CD8-positive, alpha-beta memory T cell (primary cell): ENCODE measurements at regions not wholly inside any gene's neighbourhood (a gene's known extent, or its start where the extent isn't known, plus 50 kb on each side); places are given as distances from the start of the nearest gene placed in this dataset.

ENCODE experiments used
- CTCF ChIA-PET: fragments of 350-600 bp; sonication (Branson Sonifier 250); formaldehyde crosslinking; loops from one replicate; lab custom pipeline; 2021; ENCODE audit warnings: antibody characterized with exemption; lab: Charles Lee
- POLR2A ChIA-PET: fragments of 350-600 bp; sonication (Branson Sonifier 250); formaldehyde crosslinking; loops from one replicate; lab custom pipeline; 2021; ENCODE audit warnings: antibody characterized with exemption; lab: Charles Lee
- DNase-seq, 5 donors: peaks; one replicate each; pipeline versions ENCODE4 v3.0.0 to v3.0.0-alpha.2; 2020 to 2022; ENCODE audit warnings: mixed read lengths in 1 of 5
- H3K27ac ChIP-seq: one replicate; pipeline ENCODE4 v1.7.0; 2013; ENCODE audit warnings: low read depth, mild to moderate bottlenecking, low read length, moderate library complexity
- H3K27me3 ChIP-seq: 2 replicates; pipeline ENCODE4 v1.7.0; 2013; ENCODE audit warnings: low read length, mild to moderate bottlenecking; ENCODE audit not compliant: insufficient read depth, poor library complexity, severe bottlenecking
- H3K36me3 ChIP-seq: 2 replicates; pipeline ENCODE4 v1.7.0; 2013; ENCODE audit warnings: mild to moderate bottlenecking, low read length, moderate library complexity; ENCODE audit not compliant: insufficient read depth
- H3K4me1 ChIP-seq: 2 replicates; pipeline ENCODE4 v1.7.0; 2013; ENCODE audit warnings: mild to moderate bottlenecking, low read length, moderate library complexity; ENCODE audit not compliant: insufficient read depth
- H3K4me3 ChIP-seq: 2 replicates; pipeline ENCODE4 v1.7.0; 2013; ENCODE audit warnings: mild to moderate bottlenecking, low read length
- H3K9me3 ChIP-seq: 2 replicates; pipeline ENCODE4 v1.7.0; 2013; ENCODE audit warnings: mild to moderate bottlenecking, low read length
- H3K27ac Mint-ChIP-seq, 8 donors: one replicate each; pipeline ENCODE4 v1.8.0; 2020 to 2021; ENCODE audit warnings: mixed read lengths in 8 of 8, mild to moderate bottlenecking in 6 of 8, inconsistent platforms in 3 of 8, moderate library complexity in 3 of 8
- H3K27me3 Mint-ChIP-seq, 2 donors: one replicate each; pipeline ENCODE4 v1.8.0; 2020 to 2021; ENCODE audit warnings: mixed read lengths in 2 of 2, mild to moderate bottlenecking in 1 of 2, moderate library complexity in 1 of 2
- H3K36me3 Mint-ChIP-seq, 3 donors: one replicate each; pipeline ENCODE4 v1.8.0; 2020 to 2021; ENCODE audit warnings: mixed read lengths in 3 of 3, inconsistent platforms in 1 of 3, mild to moderate bottlenecking in 1 of 3
- H3K4me1 Mint-ChIP-seq, 3 donors: one replicate each; pipeline ENCODE4 v1.8.0; 2020 to 2021; ENCODE audit warnings: mixed read lengths in 3 of 3, inconsistent platforms in 1 of 3, mild to moderate bottlenecking in 1 of 3
- H3K4me3 Mint-ChIP-seq, 7 donors: one replicate each; pipeline ENCODE4 v1.8.0; 2020 to 2021; ENCODE audit warnings: mixed read lengths in 7 of 7, mild to moderate bottlenecking in 6 of 7, moderate library complexity in 4 of 7, inconsistent platforms in 2 of 7
- H3K9me3 Mint-ChIP-seq, 5 donors: one replicate each; pipeline ENCODE4 v1.8.0; 2020 to 2022; ENCODE audit warnings: mixed read lengths in 5 of 5, mild to moderate bottlenecking in 3 of 5, moderate library complexity in 2 of 5, inconsistent platforms in 1 of 5

DNA sequence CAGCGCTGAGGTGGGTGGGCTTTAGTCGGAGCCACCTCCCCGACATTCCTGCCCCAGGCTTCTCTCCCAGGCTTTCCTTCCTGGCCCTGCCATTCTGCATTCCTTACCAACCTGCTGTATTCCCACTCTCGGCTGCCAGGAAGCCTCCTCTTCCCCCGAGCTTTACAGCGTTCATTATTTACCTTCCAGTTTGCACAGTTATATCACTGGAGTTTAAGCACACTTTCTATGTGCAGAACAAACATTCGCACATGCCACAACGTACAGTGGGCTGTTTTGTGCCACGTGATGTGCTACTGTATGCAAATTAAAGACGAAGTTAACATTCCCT is 246.3 kb downstream of the SOX11 start:
- no peaks in the 10 kb centered on the region for H3K36me3 ChIP-seq
- Mint-ChIP-seq H3K9me3 (peaks cover 6 to 16% (median 12%) of the 10 kb centered on the region in 5 donors), H3K27ac (no peak overlapping the region), H3K4me3 (no peak overlapping the region), H3K4me1 (no peaks in the 10 kb centered on the region), H3K36me3 (no peaks in the 10 kb centered on the region), H3K27me3 (peaks cover 0 to 2% of the 10 kb centered on the region in 2 donors)
- H3K4me1 ChIP-seq = no peaks in the 10 kb centered on the region
- CTCF ChIA-PET = no interaction called here
- H3K27ac ChIP-seq = no peak overlapping the region
- H3K27me3 ChIP-seq = no peaks in the 10 kb centered on the region
- POLR2A ChIA-PET = no interaction called here
- H3K4me3 ChIP-seq = no peak overlapping the region
- DNase-seq = no peak
- H3K9me3 ChIP-seq = no peaks in the 10 kb centered on the region

DNA sequence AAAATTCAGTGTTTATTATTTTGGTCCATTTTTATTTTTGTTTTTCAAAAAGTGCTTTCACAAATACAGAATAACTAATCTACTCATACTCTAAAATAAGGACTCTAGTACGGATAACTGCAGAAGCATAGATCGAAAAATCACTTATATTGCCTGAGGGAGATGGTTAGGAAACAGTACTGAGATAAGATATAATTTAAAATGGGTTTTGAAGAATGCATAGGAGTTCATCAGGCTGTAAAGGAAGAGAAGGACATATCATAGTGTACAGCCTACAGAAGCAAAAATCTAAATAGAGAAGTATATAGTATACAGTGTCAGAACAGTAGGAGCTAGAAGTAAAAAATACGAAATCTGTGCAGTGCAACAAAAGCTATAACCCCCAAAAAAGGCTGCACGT is 247.4 kb downstream of the SOX11 start:
- Histone ChIP-seq H3K27ac (no peak overlapping the region), H3K4me1 (no peaks in the 10 kb centered on the region), H3K9me3 (no peaks in the 10 kb centered on the region), H3K4me3 (no peak overlapping the region), H3K36me3 (no peaks in the 10 kb centered on the region), H3K27me3 (no peaks in the 10 kb centered on the region)
- Mint-ChIP-seq H3K27ac (no peak overlapping the region), H3K4me3 (no peak overlapping the region), H3K36me3 (no peaks in the 10 kb centered on the region), H3K4me1 (no peaks in the 10 kb centered on the region), H3K27me3 (no peaks in the 10 kb centered on the region), H3K9me3 (peaks cover 6 to 16% (median 10%) of the 10 kb centered on the region in 5 donors)
- CTCF ChIA-PET = no interaction called here
- no peak for DNase-seq
- POLR2A ChIA-PET = no interaction called here

DNA sequence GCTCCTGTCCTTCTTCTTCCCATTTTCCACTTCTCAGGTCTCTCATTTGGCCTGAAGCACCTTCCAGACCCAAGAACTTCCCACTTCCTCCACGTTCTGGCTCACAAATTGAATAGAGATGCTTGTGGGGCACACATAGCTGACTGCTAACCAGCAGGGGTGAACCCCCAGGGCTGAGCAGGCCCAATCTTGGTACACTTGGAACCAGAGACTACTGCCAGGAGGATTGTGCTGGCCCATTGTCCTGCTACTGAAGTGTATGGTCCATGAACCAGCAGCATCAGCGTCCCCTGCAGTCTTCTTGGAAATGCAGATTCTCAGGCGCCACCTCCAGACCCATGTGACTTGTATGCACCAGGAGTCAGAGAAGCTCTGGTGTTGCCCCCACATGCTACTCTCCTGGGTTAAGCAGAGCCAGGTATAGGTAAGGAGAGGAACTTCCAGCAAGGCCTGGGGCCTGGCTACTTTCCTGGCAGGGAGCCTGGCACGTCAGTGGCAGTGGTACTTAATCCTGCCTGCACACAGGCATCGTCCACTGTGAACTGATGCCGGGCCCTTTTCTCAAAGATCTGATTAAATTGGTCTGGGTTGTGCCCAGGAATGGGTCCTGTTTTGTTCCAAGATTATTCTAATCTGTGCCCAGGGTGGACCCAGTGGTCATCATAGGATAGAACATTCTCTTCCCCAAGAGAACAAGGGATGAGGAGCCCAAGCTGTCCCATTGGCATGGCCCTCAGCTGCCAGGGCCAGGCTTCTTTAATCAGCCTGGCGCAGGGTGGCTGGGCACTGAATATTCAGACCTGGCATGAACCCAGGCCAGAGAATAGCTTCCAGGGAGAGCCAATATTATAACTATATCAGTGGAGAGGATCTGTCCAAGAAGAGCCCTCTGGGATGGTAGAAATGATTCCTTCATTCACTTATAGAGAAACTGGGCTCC is 248.7 kb downstream of the SOX11 start:
- Mint-ChIP-seq H3K27me3 (peaks cover 0 to 2% of the 10 kb centered on the region in 2 donors), H3K36me3 (no peaks in the 10 kb centered on the region), H3K9me3 (peaks cover 6 to 16% (median 9%) of the 10 kb centered on the region in 5 donors), H3K27ac (no peak overlapping the region), H3K4me3 (no peak overlapping the region), H3K4me1 (no peaks in the 10 kb centered on the region)
- Histone ChIP-seq H3K4me3 (no peak overlapping the region), H3K27ac (no peak overlapping the region), H3K27me3 (no peaks in the 10 kb centered on the region), H3K4me1 (no peaks in the 10 kb centered on the region), H3K9me3 (no peaks in the 10 kb centered on the region), H3K36me3 (no peaks in the 10 kb centered on the region)
- POLR2A ChIA-PET = no interaction called here
- no peak for DNase-seq
- CTCF ChIA-PET = no interaction called here

DNA sequence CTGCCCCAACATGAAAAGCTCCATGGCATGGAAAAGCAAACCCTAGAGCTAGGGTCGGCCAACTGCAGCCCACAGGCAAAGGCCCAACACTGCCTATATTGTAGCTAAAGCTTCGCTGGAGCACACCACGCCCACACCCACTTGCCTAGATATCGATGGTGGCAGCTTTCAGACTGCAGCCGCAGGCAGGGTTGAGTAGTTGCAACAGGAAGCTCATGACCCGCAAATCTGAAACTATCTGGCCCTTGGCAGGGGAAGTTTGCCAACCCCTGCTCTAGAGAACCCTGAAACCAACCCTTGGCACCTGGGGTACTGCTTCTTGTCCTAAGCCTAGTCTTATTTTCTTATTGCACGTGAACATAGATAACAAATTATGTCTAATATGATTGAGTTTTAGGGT is 250.0 kb downstream of the SOX11 start:
- no peak for DNase-seq
- Histone ChIP-seq H3K36me3 (no peaks in the 10 kb centered on the region), H3K4me1 (no peaks in the 10 kb centered on the region), H3K27me3 (no peaks in the 10 kb centered on the region), H3K4me3 (no peak overlapping the region), H3K27ac (no peak overlapping the region), H3K9me3 (no peaks in the 10 kb centered on the region)
- ChIA-PET POLR2A (no interaction called here), CTCF (no interaction called here)
- Mint-ChIP-seq H3K27ac (no peak overlapping the region), H3K27me3 (peaks cover 0 to 2% of the 10 kb centered on the region in 2 donors), H3K36me3 (no peaks in the 10 kb centered on the region), H3K4me3 (no peak overlapping the region), H3K4me1 (no peaks in the 10 kb centered on the region), H3K9me3 (peaks cover 2 to 11% (median 6%) of the 10 kb centered on the region in 5 donors)

DNA sequence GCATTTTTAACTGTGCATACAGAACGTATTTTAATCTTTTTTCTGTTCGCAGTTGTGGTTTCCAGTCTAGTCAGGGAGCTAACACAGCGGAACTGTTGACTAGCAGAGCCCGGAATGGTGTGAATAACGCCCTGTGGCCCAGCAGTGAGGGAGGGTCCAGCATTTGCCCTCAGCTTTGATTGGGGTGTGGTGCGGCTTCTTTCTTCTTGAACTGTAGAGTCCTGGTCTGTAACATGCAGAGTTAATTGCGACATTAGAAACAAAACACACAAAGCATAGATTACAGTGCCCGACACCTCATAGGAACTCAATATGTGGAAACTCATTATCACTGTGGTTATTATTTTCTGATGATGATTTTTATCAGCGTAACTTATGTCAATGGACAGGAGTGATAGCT is 253.6 kb downstream of the SOX11 start:
- ChIA-PET POLR2A (no interaction called here), CTCF (no interaction called here)
- H3K27ac ChIP-seq = no peak overlapping the region
- peaks cover 0 to 2% of the 10 kb centered on the region in 2 donors for H3K27me3 Mint-ChIP-seq
- no peaks in the 10 kb centered on the region for H3K27me3 ChIP-seq
- no peaks in the 10 kb centered on the region for H3K36me3 ChIP-seq
- H3K36me3 Mint-ChIP-seq = no peaks in the 10 kb centered on the region
- H3K4me3 Mint-ChIP-seq = no peak overlapping the region
- no peaks in the 10 kb centered on the region for H3K9me3 ChIP-seq
- H3K4me1 ChIP-seq = no peaks in the 10 kb centered on the region
- no peak for DNase-seq
- H3K27ac Mint-ChIP-seq = no peak overlapping the region
- no peaks in the 10 kb centered on the region for H3K4me1 Mint-ChIP-seq
- no peak overlapping the region for H3K4me3 ChIP-seq
- peaks cover 0 to 13% (median 3%) of the 10 kb centered on the region in 5 donors for H3K9me3 Mint-ChIP-seq

DNA sequence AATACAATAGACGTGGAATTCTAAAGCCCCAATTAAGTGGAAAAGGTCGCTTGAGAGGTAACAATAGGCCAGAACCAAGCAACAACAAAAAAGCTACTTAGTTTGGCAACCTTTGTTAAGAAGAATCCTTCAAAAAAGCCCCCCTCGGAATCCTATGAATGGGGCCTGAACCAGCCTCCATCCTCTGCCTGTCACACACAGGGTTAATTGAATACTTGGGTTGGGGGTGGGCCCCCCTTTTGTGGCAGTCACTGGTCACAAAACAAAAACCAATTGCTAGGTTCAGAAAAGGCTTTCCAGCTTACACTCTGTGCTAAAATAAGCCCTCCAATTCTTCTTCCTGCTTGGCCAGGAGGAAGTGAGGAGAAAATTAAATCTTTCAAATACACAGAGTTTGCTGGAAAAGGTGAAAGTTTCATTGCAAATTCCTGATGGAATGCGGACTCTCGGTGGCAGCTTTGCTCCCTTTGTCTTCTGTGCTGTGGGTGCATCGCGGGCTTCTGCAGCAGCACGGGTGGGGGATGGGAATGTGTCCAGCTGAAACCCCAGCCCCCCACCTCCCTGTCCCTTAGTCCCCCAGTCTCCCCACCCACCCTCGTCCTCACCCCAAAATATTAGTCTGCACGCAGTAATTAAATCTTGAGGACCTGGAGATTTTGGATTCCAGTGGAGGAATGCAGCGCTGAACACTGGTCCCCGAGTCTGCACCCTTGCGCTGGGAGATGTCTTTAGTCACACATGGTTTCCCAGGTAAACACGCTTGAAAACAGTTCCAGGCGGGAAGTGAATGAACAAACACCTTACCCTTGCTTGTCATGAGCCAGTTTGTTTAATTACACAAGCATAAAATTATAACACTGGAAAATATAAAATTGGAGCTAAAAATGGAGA is 254.3 kb downstream of the SOX11 start:
- no peaks in the 10 kb centered on the region for H3K9me3 ChIP-seq
- Mint-ChIP-seq H3K27me3 (peaks cover 0 to 2% of the 10 kb centered on the region in 2 donors), H3K4me3 (no peak overlapping the region), H3K4me1 (no peaks in the 10 kb centered on the region), H3K27ac (no peak overlapping the region), H3K9me3 (peaks cover 0 to 10% (median 3%) of the 10 kb centered on the region in 5 donors), H3K36me3 (no peaks in the 10 kb centered on the region)
- H3K4me3 ChIP-seq = no peak overlapping the region
- DNase-seq = no peak
- no peaks in the 10 kb centered on the region for H3K4me1 ChIP-seq
- H3K36me3 ChIP-seq = no peaks in the 10 kb centered on the region
- H3K27ac ChIP-seq = no peak overlapping the region
- ChIA-PET POLR2A (no interaction called here), CTCF (no interaction called here)
- H3K27me3 ChIP-seq = no peaks in the 10 kb centered on the region

DNA sequence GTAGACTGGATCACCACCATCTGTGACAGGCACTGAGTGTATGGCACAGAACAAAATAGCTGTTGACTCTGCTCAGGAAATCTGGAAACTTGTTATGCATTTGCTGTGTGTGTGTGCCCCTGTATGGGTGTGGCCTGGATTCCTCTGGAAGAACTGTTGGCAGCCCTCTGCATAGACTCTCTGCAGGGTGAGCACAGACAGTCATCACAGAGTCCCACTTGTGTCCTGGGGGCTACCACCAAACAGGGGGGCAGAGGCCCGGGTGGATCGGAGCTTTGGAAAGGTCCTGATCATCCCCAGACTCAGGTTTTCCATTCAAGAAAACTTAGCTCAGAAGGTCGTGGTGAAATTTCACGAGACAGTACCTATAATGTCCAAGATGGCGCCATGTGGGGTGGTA is 258.6 kb downstream of the SOX11 start:
- peaks cover 0 to 12% (median 8%) of the 10 kb centered on the region in 5 donors for H3K9me3 Mint-ChIP-seq
- H3K27me3 Mint-ChIP-seq = no peaks in the 10 kb centered on the region
- H3K4me3 Mint-ChIP-seq = no peak overlapping the region
- H3K27ac Mint-ChIP-seq = no peak overlapping the region
- POLR2A ChIA-PET = no interaction called here
- Histone ChIP-seq H3K36me3 (no peaks in the 10 kb centered on the region), H3K27ac (no peak overlapping the region), H3K4me1 (no peaks in the 10 kb centered on the region), H3K9me3 (no peaks in the 10 kb centered on the region), H3K27me3 (no peaks in the 10 kb centered on the region), H3K4me3 (no peak overlapping the region)
- H3K36me3 Mint-ChIP-seq = no peaks in the 10 kb centered on the region
- no peaks in the 10 kb centered on the region for H3K4me1 Mint-ChIP-seq
- CTCF ChIA-PET = no interaction called here
- no peak for DNase-seq

DNA sequence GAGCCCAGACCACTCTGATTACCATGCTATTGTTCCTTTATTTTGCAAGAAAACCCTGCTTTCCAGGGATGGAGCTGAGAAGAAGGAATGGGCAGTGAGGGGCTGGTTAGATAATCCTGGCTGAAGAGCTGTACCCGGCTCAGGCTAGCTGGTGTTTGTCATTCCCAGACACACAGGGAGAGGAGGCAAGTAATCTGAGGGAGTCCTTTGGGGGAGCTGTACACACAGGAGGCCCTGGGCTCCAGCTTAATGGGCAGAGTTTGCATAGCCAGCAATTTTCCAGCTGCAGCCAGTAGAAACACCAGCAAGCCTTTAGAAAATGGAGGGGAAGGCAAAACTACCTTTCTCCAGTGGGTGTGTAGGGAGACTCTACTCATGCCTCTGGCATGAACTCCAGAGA is 259.3 kb downstream of the SOX11 start:
- Mint-ChIP-seq H3K4me3 (no peak overlapping the region), H3K9me3 (peaks cover 0 to 14% (median 8%) of the 10 kb centered on the region in 5 donors), H3K27me3 (no peaks in the 10 kb centered on the region), H3K36me3 (no peaks in the 10 kb centered on the region), H3K4me1 (no peaks in the 10 kb centered on the region), H3K27ac (no peak overlapping the region)
- POLR2A ChIA-PET = no interaction called here
- Histone ChIP-seq H3K4me3 (no peak overlapping the region), H3K4me1 (no peaks in the 10 kb centered on the region), H3K27me3 (no peaks in the 10 kb centered on the region), H3K27ac (no peak overlapping the region), H3K9me3 (no peaks in the 10 kb centered on the region), H3K36me3 (no peaks in the 10 kb centered on the region)
- no peak for DNase-seq
- CTCF ChIA-PET = interaction anchor here (1.1 kb wide), 1 partner anchor 9 kb away, joined by 3 read pairs; no protein-coding TSS in a partner anchor
